ENCODE measurements at regions not wholly inside any gene's neighbourhood (a gene's known extent, or its start where the extent isn't known, plus 50 kb on each side); places are given as distances from the start of the nearest gene placed in this dataset.

GRCh38 chr1:101089613-101090338 lies 64.2 kb upstream of the DPH5 start:
- DNase-seq (ENCODE audit: low read depth in 4 of 4, low spot score in 1 of 4) = no peak

GRCh38 chr1:101088431-101088830 lies 62.8 kb upstream of the DPH5 start:
- DNase-seq (ENCODE audit: low read depth in 4 of 4, low spot score in 1 of 4) = no peak

- DNase-seq (ENCODE audit: low read depth in 4 of 4, low spot score in 1 of 4) = no peak
These were observed 61.2 kb upstream of the DPH5 start for GRCh38 chr1:101086783-101087182.

GRCh38 chr1:101081496-101082488 lies 56.2 kb upstream of the DPH5 start:
- peak in 2 of 4 experiments; percentile 6 to 34 for DNase-seq (ENCODE audit: low read depth in 4 of 4, low spot score in 1 of 4)

GRCh38 chr1:101080859-101081258 lies 55.3 kb upstream of the DPH5 start:
- no peak for DNase-seq (ENCODE audit: low read depth in 4 of 4, low spot score in 1 of 4)

GRCh38 chr1:101079341-101079740 lies 53.8 kb upstream of the DPH5 start:
- DNase-seq (ENCODE audit: low read depth in 4 of 4, low spot score in 1 of 4) = no peak

GRCh38 chr1:101077849-101078248 lies 52.3 kb upstream of the DPH5 start:
- DNase-seq (ENCODE audit: low read depth in 4 of 4, low spot score in 1 of 4) = no peak

GRCh38 chr1:101075926-101076325 lies 50.3 kb upstream of the DPH5 start:
- no peak for DNase-seq (ENCODE audit: low read depth in 4 of 4, low spot score in 1 of 4)
